ENCODE measurements at regions not wholly inside any gene's neighbourhood (a gene's known extent, or its start where the extent isn't known, plus 50 kb on each side); places are given as distances from the start of the nearest gene placed in this dataset.

DNA sequence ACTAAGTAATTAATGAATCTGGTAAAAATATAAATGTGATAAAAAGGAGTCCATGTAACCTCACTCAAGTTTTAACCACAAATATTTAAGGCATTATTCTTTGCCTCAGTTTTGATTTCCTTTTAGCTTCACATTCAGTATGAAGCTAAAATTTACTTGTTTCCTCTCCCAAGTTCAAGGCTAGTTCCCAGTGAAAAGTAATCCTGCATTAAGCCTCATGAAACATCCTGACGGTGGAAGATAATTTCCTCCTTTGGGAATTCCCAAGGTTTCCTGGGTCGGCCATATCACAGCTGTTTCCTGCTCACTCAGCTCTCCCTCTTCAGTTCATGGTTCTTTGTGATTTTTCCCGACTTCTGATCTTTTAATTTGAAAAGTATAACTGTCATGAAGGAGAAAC is 1256.8 kb upstream of the FLRT2 start:
- TF ChIP-seq EZH2 (IDR thresholded peaks at IDR 0.05; ENCODE audit: insufficient read depth, poor library complexity, severe bottlenecking) = no peak
- no peak for TF ChIP-seq EZH2phosphoT487 (IDR thresholded peaks at IDR 0.05; ENCODE audit: insufficient read depth, low read depth)
